HCT116 (cell line): ENCODE measurements at regions not wholly inside any gene's neighbourhood (a gene's known extent, or its start where the extent isn't known, plus 50 kb on each side); places are given as distances from the start of the nearest gene placed in this dataset.

Source experiments
- ATAC-seq: fragments of 200-7000 bp; cut with Tn5 transposase; 2 replicates; pipeline ENCODE4 v1.9.1; 2020; ENCODE audit warnings: mild to moderate bottlenecking, moderate library complexity
- BruUV-seq: library from RNA; stranded (reverse); fragments of 400-500 nt; replicated peaks from 2 replicates; lab custom pipeline; 2021; lab: Mats Ljungman, UMichigan
- CTCF ChIA-PET: fragments of 300-600 bp; sonication (Branson Sonifier 250); formaldehyde crosslinking; loops from one replicate; lab custom pipeline; 2021; ENCODE audit warnings: antibody characterized with exemption; lab: Charles Lee
- POLR2A ChIA-PET: fragments of 300-600, 350-600 bp; sonication (Branson Sonifier 250); formaldehyde crosslinking; loops from one replicate; lab custom pipeline; 2021; ENCODE audit warnings: antibody characterized with exemption; lab: Charles Lee
- RAD21 ChIA-PET, 2 experiments: fragments of 300-600 bp; sonication (Branson Sonifier 250); formaldehyde crosslinking; loops; one replicate each; lab custom pipeline; 2023; ENCODE audit warnings: low total read pairs in 2 of 2; ENCODE audit not compliant: uncharacterized antibody in 2 of 2, unreplicated experiment in 2 of 2, low non-redundant PET in 1 of 2; lab: Charles Lee
- DNase-seq: peaks from one replicate; pipeline ENCODE4 v3.0.0-alpha.2; 2010; ENCODE audit warnings: low read depth, low spot score
- H2AFZ ChIP-seq: fragments of 200-600 bp; shearing (Covaris generic), sonication (generic); 2 replicates; pipeline ENCODE4 v1.6.1; 2017; ENCODE audit warnings: low read depth, mixed run types, mixed read lengths, antibody characterized with exemption, low read length; ENCODE audit not compliant: poor library complexity, severe bottlenecking
- H3K27ac ChIP-seq: 2 replicates; pipeline ENCODE4 v1.5.1; 2012; ENCODE audit warnings: low read depth, low read length
- H3K27me3 ChIP-seq: fragments of 200-600 bp; sonication (generic); 2 replicates; pipeline ENCODE4 v1.6.1; 2016; ENCODE audit warnings: mixed run types, low read length, mixed read lengths; ENCODE audit not compliant: insufficient read depth
- H3K36me3 ChIP-seq, 2 experiments: fragments of 200-500 bp in 1 of 2; fragments of 200-600 bp in 1 of 2; sonication (Bioruptor generic) in 1 of 2; sonication (generic) in 1 of 2; 2 replicates each; pipeline versions ENCODE4 v1.5.1 to v1.6.1; 2014 to 2016; ENCODE audit warnings: low read length in 2 of 2, inconsistent platforms in 1 of 2, mixed read lengths in 1 of 2, mixed run types in 1 of 2; ENCODE audit not compliant: insufficient read depth in 2 of 2, control insufficient read depth in 1 of 2
- H3K4me1 ChIP-seq, 2 experiments: fragments of 200-600 bp in 1 of 2; sonication (generic) in 1 of 2; 2 replicates each; pipeline versions ENCODE4 v1.5.1 to v1.6.1; 2012 to 2017; ENCODE audit warnings: low read length in 2 of 2, inconsistent platforms in 1 of 2, mild to moderate bottlenecking in 1 of 2, mixed read lengths in 1 of 2, mixed run types in 1 of 2, moderate library complexity in 1 of 2; ENCODE audit not compliant: insufficient read depth in 2 of 2, control insufficient read depth in 1 of 2
- H3K4me2 ChIP-seq: fragments of 200-600 bp; sonication (generic); 2 replicates; pipeline ENCODE4 v1.6.1; 2017; ENCODE audit warnings: mixed run types, low read length, mixed read lengths
- H3K4me3 ChIP-seq, 2 experiments: fragments of 200-600 bp in 1 of 2; sonication (generic) in 1 of 2; replicated peaks in 1 of 2; 2 replicates each; pipeline ENCODE4 v1.5.1; 2011 to 2016; ENCODE audit warnings: low read length in 2 of 2, control low read depth in 1 of 2, low read depth in 1 of 2, mild to moderate bottlenecking in 1 of 2, mixed read lengths in 1 of 2, mixed run types in 1 of 2
- H3K79me2 ChIP-seq: fragments of 200-600 bp; sonication (generic); 2 replicates; pipeline ENCODE4 v1.6.1; 2017; ENCODE audit warnings: mild to moderate bottlenecking, mixed run types, low read length, moderate library complexity, mixed read lengths; ENCODE audit not compliant: insufficient read depth
- H3K9ac ChIP-seq: fragments of 200-600 bp; sonication (generic); 2 replicates; pipeline ENCODE4 v1.6.1; 2016; ENCODE audit warnings: low read length, mixed read lengths
- H3K9me2 ChIP-seq: fragments of 200-600 bp; sonication (generic), shearing (Covaris generic); 2 replicates; pipeline ENCODE4 v1.6.1; 2017; ENCODE audit warnings: mixed run types, mild to moderate bottlenecking, moderate library complexity; ENCODE audit not compliant: insufficient read depth
- H3K9me3 ChIP-seq, 2 experiments: fragments of 200-500 bp in 1 of 2; fragments of 200-600 bp in 1 of 2; sonication (Bioruptor generic) in 1 of 2; sonication (generic) in 1 of 2; 2 replicates each; pipeline ENCODE4 v1.6.1; 2014 to 2017; ENCODE audit warnings: low read length in 2 of 2, mixed read lengths in 2 of 2, inconsistent platforms in 1 of 2, low read depth in 1 of 2, mild to moderate bottlenecking in 1 of 2, mixed run types in 1 of 2, moderate library complexity in 1 of 2; ENCODE audit not compliant: control insufficient read depth in 1 of 2, insufficient read depth in 1 of 2
- H4K20me1 ChIP-seq: fragments of 200-600 bp; sonication (generic), shearing (Covaris generic); 2 replicates; pipeline ENCODE4 v1.6.1; 2017; ENCODE audit warnings: mixed run types, mild to moderate bottlenecking, moderate library complexity; ENCODE audit not compliant: insufficient read depth
- CBX3 ChIP-seq: IDR thresholded peaks from 2 replicates; pipeline ENCODE4 v1.6.1; 2012; ENCODE audit warnings: low read depth
- EGR1 ChIP-seq: IDR thresholded peaks from 2 replicates; pipeline ENCODE4 v1.6.1; 2012; ENCODE audit warnings: low read depth
- EZH2 ChIP-seq: fragments of 200-600 bp; sonication (generic); IDR thresholded peaks from 2 replicates; pipeline ENCODE4 v1.6.1; 2017; ENCODE audit warnings: antibody characterized with exemption, mixed run types
- POLR2A ChIP-seq: IDR thresholded peaks from 2 replicates; pipeline ENCODE4 v1.7.0; 2011; ENCODE audit warnings: borderline replicate concordance; ENCODE audit not compliant: insufficient read depth, insufficient read length; ENCODE audit errors: extremely low read depth
- POLR2AphosphoS5 ChIP-seq: IDR thresholded peaks from 2 replicates; pipeline ENCODE4 v1.6.1; 2011; ENCODE audit warnings: mild to moderate bottlenecking, low read depth, low read length, moderate library complexity
- SP1 ChIP-seq: IDR thresholded peaks from 2 replicates; pipeline ENCODE4 v1.6.1; 2012; ENCODE audit warnings: low read depth
- SRF ChIP-seq: IDR thresholded peaks from 2 replicates; pipeline ENCODE4 v1.6.1; 2012; ENCODE audit warnings: low read depth
- ZFX ChIP-seq: fragments of 450-650 bp; IDR thresholded peaks from 2 replicates; pipeline ENCODE4 v1.6.1; 2017
- intact Hi-C: fragments of 100-400 bp; cut with micrococcal nuclease; formaldehyde crosslinking; loops from 2 replicates; pipeline ENCODE4 v1.10.0; 2022
- TF ChIP-seq, protein P1 (sequence below): IDR thresholded peaks from 2 replicates; pipeline ENCODE4 v1.6.1; 2012

DNA sequence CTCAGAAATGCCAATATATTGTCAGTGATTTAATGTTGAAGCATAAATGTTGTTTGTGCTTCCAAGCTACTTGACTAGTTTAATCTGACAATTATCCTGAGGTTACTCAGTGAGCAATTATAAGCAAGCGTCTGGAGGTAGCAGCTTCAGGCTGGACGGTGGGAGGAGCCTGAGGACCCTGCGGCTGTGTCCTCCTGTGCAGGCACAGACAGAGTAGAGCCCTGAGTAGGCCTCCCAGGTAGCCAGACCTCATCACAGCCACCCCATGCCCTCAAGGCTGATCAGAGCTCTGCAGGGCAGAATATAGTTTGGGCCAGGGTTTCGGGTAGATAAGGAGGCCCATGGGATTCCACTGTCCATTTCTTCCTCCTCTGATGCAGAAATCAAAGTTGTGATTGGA is 153.6 kb downstream of the DRD1 start:
- CTCF ChIA-PET, result no interaction called here
- intact Hi-C loops, result no loop called here
- BruUV-seq, result no TSS peak
- TF ChIP-seq SP1 (no peak), EGR1 (no peak)
- RAD21 ChIA-PET, result no interaction called here
- Histone ChIP-seq H3K4me1 (peaks cover 18 to 24% of the 10 kb centered on the region in 2 experiments), H3K36me3 (no peaks in the 10 kb centered on the region), H3K79me2 (no peaks in the 10 kb centered on the region), H2AFZ (no peak overlapping the region), H3K4me2 (no peak overlapping the region), H3K27me3 (no peaks in the 10 kb centered on the region), H4K20me1 (no peaks in the 10 kb centered on the region), H3K9ac (no peak overlapping the region), H3K4me3 (no peak overlapping the region), H3K27ac (no peak overlapping the region), H3K9me2 (no peaks in the 10 kb centered on the region), H3K9me3 (no peaks in the 10 kb centered on the region)
- ATAC-seq (no peak), DNase-seq (no peak)
- POLR2A ChIA-PET, result no interaction called here

DNA sequence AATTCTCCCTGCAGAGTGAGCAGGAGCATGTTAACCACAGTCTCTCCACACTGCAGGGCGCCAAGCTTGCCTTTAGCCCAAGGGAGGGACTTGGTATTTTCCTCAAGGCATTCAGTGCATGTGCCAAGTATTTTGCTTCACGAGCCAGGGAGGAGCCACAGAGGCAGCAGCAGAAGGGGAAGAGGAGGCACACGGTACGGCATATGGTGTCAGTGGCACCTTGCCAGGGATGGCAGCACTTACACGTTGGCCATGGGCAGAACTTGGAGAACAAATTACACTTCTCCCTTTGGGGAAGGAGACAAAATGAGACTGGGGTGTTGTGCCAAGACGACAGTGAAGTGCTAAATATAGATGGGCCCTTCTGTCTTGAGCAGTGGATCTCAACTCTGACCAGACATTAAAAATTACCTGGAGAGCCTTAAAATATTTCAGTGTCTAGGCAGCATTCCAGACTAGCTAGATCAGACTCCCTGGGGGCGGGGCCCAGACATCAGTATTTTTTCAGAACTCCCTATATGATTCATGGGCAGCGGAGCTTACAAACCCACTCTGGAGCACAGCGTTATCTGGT is 155.8 kb downstream of the DRD1 start:
- H3K9me3 ChIP-seq, result no peaks in the 10 kb centered on the region
- no peak overlapping the region for H3K9ac ChIP-seq
- no peaks in the 10 kb centered on the region for H3K79me2 ChIP-seq
- DNase-seq, result peak; percentile 23
- no peaks in the 10 kb centered on the region for H4K20me1 ChIP-seq
- H2AFZ ChIP-seq, result peak overlapping the region; percentile 71
- no peaks in the 10 kb centered on the region for H3K9me2 ChIP-seq
- peak; percentile 82 for ATAC-seq
- BruUV-seq, result no TSS peak
- peak overlapping the region; percentile 70 for H3K27ac ChIP-seq
- no peaks in the 10 kb centered on the region for H3K36me3 ChIP-seq
- ChIA-PET CTCF (no interaction called here), RAD21 (no interaction called here), POLR2A (no interaction called here)
- H3K27me3 ChIP-seq, result no peaks in the 10 kb centered on the region
- intact Hi-C loops, result no loop called here
- peak overlapping the region; percentile 59 for H3K4me2 ChIP-seq
- H3K4me3 ChIP-seq, result no peak overlapping the region; a peak in 1 of 4 replicates
- no peak for TF ChIP-seq SRF
- TF ChIP-seq ZFX, result no peak
- TF ChIP-seq EZH2, result no peak
- TF ChIP-seq SP1, result peak; percentile 33; the same call in 1 of the 2 replicates
- TF ChIP-seq POLR2A, result no peak
- TF ChIP-seq, protein P1, sequence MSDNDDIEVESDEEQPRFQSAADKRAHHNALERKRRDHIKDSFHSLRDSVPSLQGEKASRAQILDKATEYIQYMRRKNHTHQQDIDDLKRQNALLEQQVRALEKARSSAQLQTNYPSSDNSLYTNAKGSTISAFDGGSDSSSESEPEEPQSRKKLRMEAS, result peak; percentile 72
- no peak for TF ChIP-seq POLR2AphosphoS5
- peak; percentile 65; the same call in 1 of the 2 replicates for TF ChIP-seq CBX3
- H3K4me1 ChIP-seq, result peaks cover 18 to 27% of the 10 kb centered on the region in 2 experiments
